ENCODE measurements at regions not wholly inside any gene's neighbourhood (a gene's known extent, or its start where the extent isn't known, plus 50 kb on each side); places are given as distances from the start of the nearest gene placed in this dataset.

DNA sequence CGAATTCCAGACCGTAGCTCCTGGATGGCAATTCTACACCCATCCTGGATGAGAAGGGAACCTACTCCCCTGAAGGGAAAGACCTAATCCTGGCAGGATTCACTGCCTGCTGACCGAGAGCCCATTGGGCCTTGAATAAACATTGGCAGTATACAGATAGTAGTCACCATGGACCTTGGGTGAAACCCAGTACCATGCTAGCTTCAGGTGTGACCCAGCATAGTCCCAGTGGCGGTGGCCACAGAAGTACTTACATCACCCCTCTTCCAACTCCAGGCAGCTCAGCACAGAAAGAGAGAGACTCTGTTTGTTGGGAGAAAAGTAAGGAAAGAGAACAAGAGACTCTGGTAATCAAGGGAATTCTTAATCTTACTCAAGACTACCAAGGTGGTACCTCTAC is 97.2 kb upstream of the SLC13A1 start:
- H3K4me3 ChIP-seq: no peak overlapping the region
- no peaks in the 10 kb centered on the region for H3K4me1 ChIP-seq (ENCODE audit: insufficient read depth)
- DNase-seq (ENCODE audit: low spot score): no peak
- H4K20me1 ChIP-seq (ENCODE audit: insufficient read depth, poor library complexity, severe bottlenecking): no peaks in the 10 kb centered on the region
- H3K79me2 ChIP-seq: no peaks in the 10 kb centered on the region
- H3K36me3 ChIP-seq (replicated peaks; ENCODE audit: insufficient read depth, low read depth): no peaks in the 10 kb centered on the region
- TF ChIP-seq CTCF (IDR thresholded peaks at IDR 0.05; ENCODE audit: poor library complexity): no peak
- TF ChIP-seq EZH2phosphoT487 (IDR thresholded peaks at IDR 0.05; ENCODE audit: low read depth, severe bottlenecking, unreplicated experiment): no peak
- no peak for TF ChIP-seq EZH2 (IDR thresholded peaks at IDR 0.05; ENCODE audit: borderline replicate concordance)
- no peak overlapping the region for H3K27ac ChIP-seq
- WGBS (ENCODE audit: low lambda C conversion rate, missing lambda C conversion rate): 97% methylated on average over 4 of the region's 4 CpGs
- H3K9me2 ChIP-seq (replicated peaks; ENCODE audit: insufficient read depth): no peaks in the 10 kb centered on the region
- H3K27me3 ChIP-seq: no peaks in the 10 kb centered on the region
- no peaks in the 10 kb centered on the region for H3K9me3 ChIP-seq (ENCODE audit: low read depth)
- no peak overlapping the region for H2AFZ ChIP-seq
- no peak overlapping the region for H3K4me2 ChIP-seq

GRCh38 chr7:123293710-123294109 is 93.9 kb upstream of the SLC13A1 start:
- Histone ChIP-seq H3K4me3 (no peak overlapping the region), H3K27ac (no peak overlapping the region), H3K9me3 (ENCODE audit: low read depth) (no peaks in the 10 kb centered on the region), H3K4me2 (no peak overlapping the region), H3K79me2 (no peaks in the 10 kb centered on the region), H3K27me3 (no peaks in the 10 kb centered on the region), H3K36me3 (replicated peaks; ENCODE audit: insufficient read depth, low read depth) (no peaks in the 10 kb centered on the region), H3K4me1 (ENCODE audit: insufficient read depth) (no peaks in the 10 kb centered on the region), H3K9me2 (replicated peaks; ENCODE audit: insufficient read depth) (no peaks in the 10 kb centered on the region), H4K20me1 (ENCODE audit: insufficient read depth, poor library complexity, severe bottlenecking) (no peaks in the 10 kb centered on the region), H2AFZ (no peak overlapping the region)
- WGBS (ENCODE audit: low lambda C conversion rate, missing lambda C conversion rate): 46% methylated on average over 2 of the region's 2 CpGs
- DNase-seq (ENCODE audit: low spot score): no peak
- TF ChIP-seq CTCF (IDR thresholded peaks at IDR 0.05; ENCODE audit: poor library complexity): no peak
- no peak for TF ChIP-seq EZH2phosphoT487 (IDR thresholded peaks at IDR 0.05; ENCODE audit: low read depth, severe bottlenecking, unreplicated experiment)
- no peak for TF ChIP-seq EZH2 (IDR thresholded peaks at IDR 0.05; ENCODE audit: borderline replicate concordance)

- H3K4me1 ChIP-seq (ENCODE audit: insufficient read depth): no peaks in the 10 kb centered on the region
- no peak for DNase-seq (ENCODE audit: low spot score)
- H3K9me2 ChIP-seq (replicated peaks; ENCODE audit: insufficient read depth): no peaks in the 10 kb centered on the region
- H3K4me2 ChIP-seq: no peak overlapping the region
- no peak overlapping the region for H3K4me3 ChIP-seq
- no peak overlapping the region for H2AFZ ChIP-seq
- WGBS (ENCODE audit: low lambda C conversion rate, missing lambda C conversion rate): 82% methylated on average over 1 of the region's 1 CpG
- no peaks in the 10 kb centered on the region for H3K9me3 ChIP-seq (ENCODE audit: low read depth)
- H3K79me2 ChIP-seq: no peaks in the 10 kb centered on the region
- no peaks in the 10 kb centered on the region for H3K27me3 ChIP-seq
- no peak overlapping the region for H3K27ac ChIP-seq
- no peaks in the 10 kb centered on the region for H3K36me3 ChIP-seq (replicated peaks; ENCODE audit: insufficient read depth, low read depth)
- no peak for TF ChIP-seq CTCF (IDR thresholded peaks at IDR 0.05; ENCODE audit: poor library complexity)
- TF ChIP-seq EZH2phosphoT487 (IDR thresholded peaks at IDR 0.05; ENCODE audit: low read depth, severe bottlenecking, unreplicated experiment): no peak
- no peak for TF ChIP-seq EZH2 (IDR thresholded peaks at IDR 0.05; ENCODE audit: borderline replicate concordance)
- H4K20me1 ChIP-seq (ENCODE audit: insufficient read depth, poor library complexity, severe bottlenecking): no peaks in the 10 kb centered on the region
These were observed 92.5 kb upstream of the SLC13A1 start for GRCh38 chr7:123292227-123292626.

DNA sequence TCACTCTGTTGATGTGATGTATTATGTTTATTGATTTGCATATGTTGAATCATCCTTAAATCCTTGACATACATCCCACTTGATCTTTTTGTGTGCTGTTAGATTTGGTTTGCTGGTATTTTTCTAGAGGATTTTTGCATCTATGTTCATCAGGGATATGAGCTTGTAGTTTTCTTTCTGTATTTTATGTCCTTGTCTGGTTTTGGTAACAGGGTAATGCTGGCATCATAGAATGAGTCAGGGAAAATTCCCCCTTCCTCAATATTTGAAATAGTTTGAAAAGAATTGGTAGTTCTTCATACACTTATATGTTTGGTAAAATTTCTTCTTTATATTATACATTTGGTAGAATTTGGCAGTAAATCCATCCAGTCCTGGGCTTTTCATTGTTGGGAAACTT is 89.4 kb upstream of the SLC13A1 start:
- Histone ChIP-seq H4K20me1 (ENCODE audit: insufficient read depth, poor library complexity, severe bottlenecking) (no peaks in the 10 kb centered on the region), H3K9me2 (replicated peaks; ENCODE audit: insufficient read depth) (no peaks in the 10 kb centered on the region), H3K27ac (no peak overlapping the region), H2AFZ (no peak overlapping the region), H3K4me2 (no peak overlapping the region), H3K27me3 (no peaks in the 10 kb centered on the region), H3K79me2 (no peaks in the 10 kb centered on the region), H3K4me3 (no peak overlapping the region), H3K9me3 (ENCODE audit: low read depth) (no peaks in the 10 kb centered on the region), H3K4me1 (ENCODE audit: insufficient read depth) (no peaks in the 10 kb centered on the region), H3K36me3 (replicated peaks; ENCODE audit: insufficient read depth, low read depth) (no peaks in the 10 kb centered on the region)
- TF ChIP-seq CTCF (IDR thresholded peaks at IDR 0.05; ENCODE audit: poor library complexity): no peak
- no peak for DNase-seq (ENCODE audit: low spot score)
